ENCODE measurements at regions not wholly inside any gene's neighbourhood (a gene's known extent, or its start where the extent isn't known, plus 50 kb on each side); places are given as distances from the start of the nearest gene placed in this dataset.
"Not testable (repeated sequence)": the region's sequence is repeated elsewhere in the genome, so short reads cannot be mapped to it uniquely, and the experiment has no call there.

- DNase-seq = no peak
Observed at GRCh38 chr21:23811805-23812204, 1795.5 kb downstream of the MRPL39 start.

GRCh38 chr21:23809573-23809972, 1797.7 kb downstream of the MRPL39 start:
- Histone ChIP-seq H3K27me3 (ENCODE audit: insufficient read depth, low read length, poor library complexity) (no peaks in the 10 kb centered on the region), H2AFZ (ENCODE audit: low read depth, low read length) (no peak overlapping the region), H3K4me1 (ENCODE audit: insufficient read depth, low read length) (peaks cover 12% of the 10 kb centered on the region), H3K27ac (ENCODE audit: low read length) (no peak overlapping the region), H3K9ac (ENCODE audit: low read depth, low read length) (no peak overlapping the region), H3K9me3 (ENCODE audit: insufficient read depth, low read length, severe bottlenecking) (no peaks in the 10 kb centered on the region), H3K4me3 (ENCODE audit: low read depth in 1 of 2, low read length in 2 of 2) (no peak overlapping the region), H3K36me3 (ENCODE audit: insufficient read depth, low read length) (no peaks in the 10 kb centered on the region), H3K4me2 (ENCODE audit: insufficient read depth, low read length) (no peak overlapping the region), H3K79me2 (ENCODE audit: insufficient read depth, low read length) (no peaks in the 10 kb centered on the region), H4K20me1 (ENCODE audit: insufficient read depth, low read length) (no peaks in the 10 kb centered on the region)
- DNase-seq (no peak), ATAC-seq (ENCODE audit: insufficient read depth, low read depth) (no peak)
- TF ChIP-seq EZH2 (IDR thresholded peaks at IDR 0.05; ENCODE audit: borderline replicate concordance, low read depth, low read length, severe bottlenecking) (no peak), CTCF (IDR thresholded peaks at IDR 0.05; ENCODE audit: borderline replicate concordance, extremely low read depth, low read length, poor library complexity, severe bottlenecking) (no peak)

More at GRCh38 chr21:23811805-23812204, 1795.5 kb downstream of the MRPL39 start:
- Histone ChIP-seq H3K9me3 (ENCODE audit: insufficient read depth, low read length, severe bottlenecking) (no peaks in the 10 kb centered on the region), H2AFZ (ENCODE audit: low read depth, low read length) (peak overlapping the region; percentile 55), H3K79me2 (ENCODE audit: insufficient read depth, low read length) (no peaks in the 10 kb centered on the region), H3K9ac (ENCODE audit: low read depth, low read length) (no peak overlapping the region), H3K27me3 (ENCODE audit: insufficient read depth, low read length, poor library complexity) (no peaks in the 10 kb centered on the region), H4K20me1 (ENCODE audit: insufficient read depth, low read length) (no peaks in the 10 kb centered on the region), H3K4me3 (ENCODE audit: low read depth in 1 of 2, low read length in 2 of 2) (no peak overlapping the region), H3K27ac (ENCODE audit: low read length) (peak overlapping the region; percentile 47; the same call in 1 of the 2 replicates), H3K36me3 (ENCODE audit: insufficient read depth, low read length) (no peaks in the 10 kb centered on the region), H3K4me1 (ENCODE audit: insufficient read depth, low read length) (peaks cover 12% of the 10 kb centered on the region), H3K4me2 (ENCODE audit: insufficient read depth, low read length) (no peak overlapping the region)
- ATAC-seq (ENCODE audit: insufficient read depth, low read depth) = peak; percentile 60; the same call in 2 of the 3 replicates
- TF ChIP-seq CTCF (IDR thresholded peaks at IDR 0.05; ENCODE audit: borderline replicate concordance, extremely low read depth, low read length, poor library complexity, severe bottlenecking) = no peak
- no peak for TF ChIP-seq EZH2 (IDR thresholded peaks at IDR 0.05; ENCODE audit: borderline replicate concordance, low read depth, low read length, severe bottlenecking)

GRCh38 chr21:23806966-23807548, 1800.2 kb downstream of the MRPL39 start:
- H3K4me2 ChIP-seq (ENCODE audit: insufficient read depth, low read length); H3K4me3 ChIP-seq (ENCODE audit: low read depth in 1 of 2, low read length in 2 of 2); DNase-seq; H3K9ac ChIP-seq (ENCODE audit: low read depth, low read length); H3K27me3 ChIP-seq (ENCODE audit: insufficient read depth, low read length, poor library complexity); H3K27ac ChIP-seq (ENCODE audit: low read length); H3K9me3 ChIP-seq (ENCODE audit: insufficient read depth, low read length, severe bottlenecking); H3K79me2 ChIP-seq (ENCODE audit: insufficient read depth, low read length); H3K4me1 ChIP-seq (ENCODE audit: insufficient read depth, low read length); H4K20me1 ChIP-seq (ENCODE audit: insufficient read depth, low read length); H2AFZ ChIP-seq (ENCODE audit: low read depth, low read length); H3K36me3 ChIP-seq (ENCODE audit: insufficient read depth, low read length); ATAC-seq (ENCODE audit: insufficient read depth, low read depth): not testable (repeated sequence)

- no peak for ATAC-seq (ENCODE audit: insufficient read depth, low read depth)
- H4K20me1 ChIP-seq (ENCODE audit: insufficient read depth, low read length) = no peaks in the 10 kb centered on the region
- H3K4me3 ChIP-seq (ENCODE audit: low read depth in 1 of 2, low read length in 2 of 2) = no peak overlapping the region
- TF ChIP-seq CTCF (IDR thresholded peaks at IDR 0.05; ENCODE audit: borderline replicate concordance, extremely low read depth, low read length, poor library complexity, severe bottlenecking) (no peak), EZH2 (IDR thresholded peaks at IDR 0.05; ENCODE audit: borderline replicate concordance, low read depth, low read length, severe bottlenecking) (no peak)
- no peaks in the 10 kb centered on the region for H3K36me3 ChIP-seq (ENCODE audit: insufficient read depth, low read length)
- no peaks in the 10 kb centered on the region for H3K79me2 ChIP-seq (ENCODE audit: insufficient read depth, low read length)
- no peak for DNase-seq
- H3K9ac ChIP-seq (ENCODE audit: low read depth, low read length) = no peak overlapping the region
- H3K4me2 ChIP-seq (ENCODE audit: insufficient read depth, low read length) = no peak overlapping the region
- no peaks in the 10 kb centered on the region for H3K4me1 ChIP-seq (ENCODE audit: insufficient read depth, low read length)
- no peaks in the 10 kb centered on the region for H3K27me3 ChIP-seq (ENCODE audit: insufficient read depth, low read length, poor library complexity)
- H3K27ac ChIP-seq (ENCODE audit: low read length) = no peak overlapping the region
- H3K9me3 ChIP-seq (ENCODE audit: insufficient read depth, low read length, severe bottlenecking) = no peaks in the 10 kb centered on the region
- no peak overlapping the region for H2AFZ ChIP-seq (ENCODE audit: low read depth, low read length)
Observed at GRCh38 chr21:23804866-23805265, 1802.4 kb downstream of the MRPL39 start.

Data from DND-41 (cell line).